ENCODE measurements at regions not wholly inside any gene's neighbourhood (a gene's known extent, or its start where the extent isn't known, plus 50 kb on each side); places are given as distances from the start of the nearest gene placed in this dataset.

DNA sequence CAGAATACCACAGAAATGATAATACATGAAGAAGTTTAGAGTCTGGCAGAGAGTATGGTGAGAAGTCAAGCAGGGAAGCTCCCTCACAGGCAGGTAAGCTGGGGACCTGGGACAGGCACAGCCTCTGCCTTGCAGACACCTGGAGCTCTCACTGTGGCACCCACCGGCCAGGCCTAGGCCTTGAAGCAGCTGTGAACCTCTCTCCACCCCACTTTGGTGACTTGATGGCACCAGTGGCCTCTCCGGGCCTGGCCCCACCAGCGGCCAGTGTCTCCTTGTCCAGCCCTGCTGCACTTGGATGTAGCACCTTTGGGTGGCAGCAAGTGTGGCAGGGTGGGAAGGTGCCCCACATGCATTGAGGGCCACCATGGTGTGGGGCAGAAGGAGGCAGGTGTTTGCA, 330.5 kb downstream of the NPR3 start:
- TF ChIP-seq NFIC (IDR thresholded peaks at IDR 0.05) (no peak), TAF1 (IDR thresholded peaks at IDR 0.05; ENCODE audit: low read depth) (no peak), EGR1 (IDR thresholded peaks at IDR 0.05) (no peak), EP300 (IDR thresholded peaks at IDR 0.05; ENCODE audit: borderline replicate concordance) (no peak), CEBPB (IDR thresholded peaks at IDR 0.05) (no peak), YY1 (IDR thresholded peaks at IDR 0.05; ENCODE audit: low read depth) (no peak)
- TF ChIP-seq, protein P1, sequence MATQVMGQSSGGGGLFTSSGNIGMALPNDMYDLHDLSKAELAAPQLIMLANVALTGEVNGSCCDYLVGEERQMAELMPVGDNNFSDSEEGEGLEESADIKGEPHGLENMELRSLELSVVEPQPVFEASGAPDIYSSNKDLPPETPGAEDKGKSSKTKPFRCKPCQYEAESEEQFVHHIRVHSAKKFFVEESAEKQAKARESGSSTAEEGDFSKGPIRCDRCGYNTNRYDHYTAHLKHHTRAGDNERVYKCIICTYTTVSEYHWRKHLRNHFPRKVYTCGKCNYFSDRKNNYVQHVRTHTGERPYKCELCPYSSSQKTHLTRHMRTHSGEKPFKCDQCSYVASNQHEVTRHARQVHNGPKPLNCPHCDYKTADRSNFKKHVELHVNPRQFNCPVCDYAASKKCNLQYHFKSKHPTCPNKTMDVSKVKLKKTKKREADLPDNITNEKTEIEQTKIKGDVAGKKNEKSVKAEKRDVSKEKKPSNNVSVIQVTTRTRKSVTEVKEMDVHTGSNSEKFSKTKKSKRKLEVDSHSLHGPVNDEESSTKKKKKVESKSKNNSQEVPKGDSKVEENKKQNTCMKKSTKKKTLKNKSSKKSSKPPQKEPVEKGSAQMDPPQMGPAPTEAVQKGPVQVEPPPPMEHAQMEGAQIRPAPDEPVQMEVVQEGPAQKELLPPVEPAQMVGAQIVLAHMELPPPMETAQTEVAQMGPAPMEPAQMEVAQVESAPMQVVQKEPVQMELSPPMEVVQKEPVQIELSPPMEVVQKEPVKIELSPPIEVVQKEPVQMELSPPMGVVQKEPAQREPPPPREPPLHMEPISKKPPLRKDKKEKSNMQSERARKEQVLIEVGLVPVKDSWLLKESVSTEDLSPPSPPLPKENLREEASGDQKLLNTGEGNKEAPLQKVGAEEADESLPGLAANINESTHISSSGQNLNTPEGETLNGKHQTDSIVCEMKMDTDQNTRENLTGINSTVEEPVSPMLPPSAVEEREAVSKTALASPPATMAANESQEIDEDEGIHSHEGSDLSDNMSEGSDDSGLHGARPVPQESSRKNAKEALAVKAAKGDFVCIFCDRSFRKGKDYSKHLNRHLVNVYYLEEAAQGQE (IDR thresholded peaks at IDR 0.05; ENCODE audit: low read depth), result no peak
- TF ChIP-seq, protein P2, sequence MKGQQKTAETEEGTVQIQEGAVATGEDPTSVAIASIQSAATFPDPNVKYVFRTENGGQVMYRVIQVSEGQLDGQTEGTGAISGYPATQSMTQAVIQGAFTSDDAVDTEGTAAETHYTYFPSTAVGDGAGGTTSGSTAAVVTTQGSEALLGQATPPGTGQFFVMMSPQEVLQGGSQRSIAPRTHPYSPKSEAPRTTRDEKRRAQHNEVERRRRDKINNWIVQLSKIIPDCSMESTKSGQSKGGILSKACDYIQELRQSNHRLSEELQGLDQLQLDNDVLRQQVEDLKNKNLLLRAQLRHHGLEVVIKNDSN (IDR thresholded peaks at IDR 0.05), result no peak
- TF ChIP-seq, protein P3, sequence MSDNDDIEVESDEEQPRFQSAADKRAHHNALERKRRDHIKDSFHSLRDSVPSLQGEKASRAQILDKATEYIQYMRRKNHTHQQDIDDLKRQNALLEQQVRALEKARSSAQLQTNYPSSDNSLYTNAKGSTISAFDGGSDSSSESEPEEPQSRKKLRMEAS (IDR thresholded peaks at IDR 0.05), result no peak
